HG02610 (cell line): ENCODE measurements at regions not wholly inside any gene's neighbourhood (a gene's known extent, or its start where the extent isn't known, plus 50 kb on each side); places are given as distances from the start of the nearest gene placed in this dataset.

Experiments
- ATAC-seq: cut with Tn5 transposase; IDR thresholded peaks from one replicate; pipeline ENCODE4 v1.9.1; 2021; ENCODE audit warnings: mild to moderate bottlenecking, moderate library complexity; ENCODE audit not compliant: unreplicated experiment

- ATAC-seq, result no peak
These were observed 241.9 kb upstream of the SLC14A2 start for GRCh38 chr18:45373286-45373880.

- no peak for ATAC-seq
These were observed 241.0 kb upstream of the SLC14A2 start for GRCh38 chr18:45374236-45374635.

- no peak for ATAC-seq
These were observed 240.2 kb upstream of the SLC14A2 start for GRCh38 chr18:45374878-45375630.

- no peak for ATAC-seq
These were observed 239.1 kb upstream of the SLC14A2 start for GRCh38 chr18:45376193-45376592.

- ATAC-seq, result no peak
These were observed 237.0 kb upstream of the SLC14A2 start for GRCh38 chr18:45378308-45378707.

GRCh38 chr18:45378933-45379332, 236.3 kb upstream of the SLC14A2 start:
- no peak for ATAC-seq

- peak; percentile 91 for ATAC-seq
These were observed 235.4 kb upstream of the SLC14A2 start for GRCh38 chr18:45379903-45380302.

- no peak for ATAC-seq
These were observed 234.0 kb upstream of the SLC14A2 start for GRCh38 chr18:45381282-45381681.

GRCh38 chr18:45383228-45383627, 232.0 kb upstream of the SLC14A2 start:
- ATAC-seq, result no peak

- peak; percentile 47 for ATAC-seq
These were observed 230.9 kb upstream of the SLC14A2 start for GRCh38 chr18:45384137-45384961.

GRCh38 chr18:45384962-45385315, 230.3 kb upstream of the SLC14A2 start:
- ATAC-seq, result no peak

GRCh38 chr18:45386041-45386655, 229.1 kb upstream of the SLC14A2 start:
- ATAC-seq, result no peak

- ATAC-seq, result no peak
These were observed 228.0 kb upstream of the SLC14A2 start for GRCh38 chr18:45387229-45387628.

- no peak for ATAC-seq
These were observed 216.8 kb upstream of the SLC14A2 start for GRCh38 chr18:45398448-45398847.

- ATAC-seq, result no peak
These were observed 216.1 kb upstream of the SLC14A2 start for GRCh38 chr18:45399146-45399545.

GRCh38 chr18:45399643-45400042, 215.6 kb upstream of the SLC14A2 start:
- no peak for ATAC-seq

- no peak for ATAC-seq
These were observed 212.7 kb upstream of the SLC14A2 start for GRCh38 chr18:45402485-45403056.

GRCh38 chr18:45403341-45404049, 211.8 kb upstream of the SLC14A2 start:
- ATAC-seq, result no peak

- ATAC-seq, result no peak
These were observed 207.1 kb upstream of the SLC14A2 start for GRCh38 chr18:45408218-45408617.

- ATAC-seq, result no peak
These were observed 205.3 kb upstream of the SLC14A2 start for GRCh38 chr18:45409971-45410370.
